NT2/D1 (cell line): ENCODE measurements at regions not wholly inside any gene's neighbourhood (a gene's known extent, or its start where the extent isn't known, plus 50 kb on each side); places are given as distances from the start of the nearest gene placed in this dataset.

Source experiments
- DNase-seq: peaks from one replicate; pipeline ENCODE4 v3.0.0-alpha.2; 2011; ENCODE audit warnings: low read depth, low spot score
- H3K27me3 ChIP-seq: 2 replicates; pipeline ENCODE4 v1.6.0; 2011; ENCODE audit warnings: mild to moderate bottlenecking; ENCODE audit not compliant: insufficient read length, insufficient read depth
- H3K36me3 ChIP-seq: 2 replicates; pipeline ENCODE4 v1.6.1; 2011; ENCODE audit warnings: mild to moderate bottlenecking, low read length, mixed read lengths; ENCODE audit not compliant: insufficient read depth, insufficient read length
- H3K4me1 ChIP-seq: 2 replicates; pipeline ENCODE4 v1.5.1; 2011; ENCODE audit not compliant: insufficient read depth, insufficient read length
- H3K4me3 ChIP-seq: 2 replicates; pipeline ENCODE4 v1.5.1; 2011; ENCODE audit warnings: low read depth; ENCODE audit not compliant: insufficient read length
- H3K9ac ChIP-seq: 2 replicates; pipeline ENCODE4 v1.6.0; 2011; ENCODE audit warnings: low read depth; ENCODE audit not compliant: insufficient read length
- H3K9me3 ChIP-seq: 2 replicates; pipeline ENCODE4 v1.5.1; 2011; ENCODE audit warnings: mild to moderate bottlenecking, low read length; ENCODE audit not compliant: insufficient read depth
- SUZ12 ChIP-seq: IDR thresholded peaks from 2 replicates; pipeline ENCODE4 v1.6.1; 2011; ENCODE audit not compliant: insufficient read length, insufficient read depth; ENCODE audit errors: extremely low read depth
- YY1 ChIP-seq: IDR thresholded peaks from 2 replicates; pipeline ENCODE4 v1.6.1; 2011; ENCODE audit not compliant: insufficient read length, insufficient read depth
- ZNF274 ChIP-seq: IDR thresholded peaks from 2 replicates; pipeline ENCODE4 v1.6.1; 2011; ENCODE audit warnings: mild to moderate bottlenecking, low read depth, low read length

- no peak for TF ChIP-seq YY1
- no peak for TF ChIP-seq ZNF274
- TF ChIP-seq SUZ12, result no peak
- DNase-seq, result no peak
- H3K36me3 ChIP-seq, result no peaks in the 10 kb centered on the region
- H3K9ac ChIP-seq, result no peak overlapping the region
- H3K4me3 ChIP-seq, result no peak overlapping the region
- H3K9me3 ChIP-seq, result no peaks in the 10 kb centered on the region
- H3K4me1 ChIP-seq, result no peaks in the 10 kb centered on the region
- H3K27me3 ChIP-seq, result no peaks in the 10 kb centered on the region
Measured at GRCh38 chr5:167812871-167813270, 478.6 kb upstream of the WWC1 start.

- no peak for TF ChIP-seq SUZ12
- no peak for TF ChIP-seq YY1
- no peak for TF ChIP-seq ZNF274
- Histone ChIP-seq H3K4me3 (no peak overlapping the region), H3K9ac (no peak overlapping the region), H3K9me3 (no peaks in the 10 kb centered on the region), H3K4me1 (no peaks in the 10 kb centered on the region), H3K27me3 (no peaks in the 10 kb centered on the region), H3K36me3 (no peaks in the 10 kb centered on the region)
- DNase-seq, result no peak
Measured at GRCh38 chr5:167813389-167813788, 478.1 kb upstream of the WWC1 start.

- Histone ChIP-seq H3K4me1 (no peaks in the 10 kb centered on the region), H3K4me3 (no peak overlapping the region), H3K36me3 (no peaks in the 10 kb centered on the region), H3K9me3 (no peaks in the 10 kb centered on the region), H3K9ac (no peak overlapping the region), H3K27me3 (no peaks in the 10 kb centered on the region)
- TF ChIP-seq SUZ12, result no peak
- TF ChIP-seq ZNF274, result no peak
- no peak for TF ChIP-seq YY1
- no peak for DNase-seq
Measured at GRCh38 chr5:167814040-167814439, 477.4 kb upstream of the WWC1 start.

- Histone ChIP-seq H3K9ac (no peak overlapping the region), H3K36me3 (no peaks in the 10 kb centered on the region), H3K4me1 (no peaks in the 10 kb centered on the region), H3K27me3 (no peaks in the 10 kb centered on the region), H3K9me3 (no peaks in the 10 kb centered on the region), H3K4me3 (no peak overlapping the region)
- DNase-seq, result peak; percentile 64
- TF ChIP-seq YY1 (no peak), SUZ12 (no peak), ZNF274 (no peak)
Measured at GRCh38 chr5:167814828-167815227, 476.6 kb upstream of the WWC1 start.

GRCh38 chr5:167816354-167816753 lies 475.1 kb upstream of the WWC1 start:
- Histone ChIP-seq H3K36me3 (no peaks in the 10 kb centered on the region), H3K4me1 (no peaks in the 10 kb centered on the region), H3K27me3 (no peaks in the 10 kb centered on the region), H3K9ac (no peak overlapping the region), H3K4me3 (no peak overlapping the region), H3K9me3 (no peaks in the 10 kb centered on the region)
- DNase-seq, result no peak
- no peak for TF ChIP-seq YY1
- no peak for TF ChIP-seq ZNF274
- no peak for TF ChIP-seq SUZ12

- Histone ChIP-seq H3K4me3 (no peak overlapping the region), H3K9ac (no peak overlapping the region), H3K4me1 (no peaks in the 10 kb centered on the region), H3K9me3 (no peaks in the 10 kb centered on the region), H3K36me3 (no peaks in the 10 kb centered on the region), H3K27me3 (no peaks in the 10 kb centered on the region)
- no peak for DNase-seq
- TF ChIP-seq YY1 (no peak), SUZ12 (no peak), ZNF274 (no peak)
Measured at GRCh38 chr5:167816864-167817263, 474.6 kb upstream of the WWC1 start.

- Histone ChIP-seq H3K27me3 (no peaks in the 10 kb centered on the region), H3K4me1 (no peaks in the 10 kb centered on the region), H3K9me3 (no peaks in the 10 kb centered on the region), H3K36me3 (no peaks in the 10 kb centered on the region), H3K4me3 (no peak overlapping the region), H3K9ac (no peak overlapping the region)
- TF ChIP-seq ZNF274, result no peak
- no peak for TF ChIP-seq YY1
- no peak for TF ChIP-seq SUZ12
- DNase-seq, result no peak
Measured at GRCh38 chr5:167819406-167819805, 472.0 kb upstream of the WWC1 start.
